ENCODE measurements at regions not wholly inside any gene's neighbourhood (a gene's known extent, or its start where the extent isn't known, plus 50 kb on each side); places are given as distances from the start of the nearest gene placed in this dataset.

- DNase-seq (ENCODE audit: extremely low spot score) = no peak
- TF ChIP-seq CTCF (IDR thresholded peaks at IDR 0.05; ENCODE audit: control extremely low read depth, extremely low read depth, low read depth, missing control alignments) = no peak
- POLR2A ChIA-PET = no interaction called here
- CTCF ChIA-PET = no interaction called here
Observed at GRCh38 chrX:127259742-127260141, 440.2 kb downstream of the PRR32 start.

- CTCF ChIA-PET = no interaction called here
- no peak for TF ChIP-seq CTCF (IDR thresholded peaks at IDR 0.05; ENCODE audit: control extremely low read depth, extremely low read depth, low read depth, missing control alignments)
- POLR2A ChIA-PET = no interaction called here
- no peak for DNase-seq (ENCODE audit: extremely low spot score)
Observed at GRCh38 chrX:127276326-127276725, 456.8 kb downstream of the PRR32 start.

GRCh38 chrX:127300511-127300910, 481.0 kb downstream of the PRR32 start:
- ChIA-PET CTCF (no interaction called here), POLR2A (no interaction called here)
- no peak for DNase-seq (ENCODE audit: extremely low spot score)
- TF ChIP-seq CTCF (IDR thresholded peaks at IDR 0.05; ENCODE audit: control extremely low read depth, extremely low read depth, low read depth, missing control alignments) = no peak

- CTCF ChIA-PET = no interaction called here
- no peak for DNase-seq (ENCODE audit: extremely low spot score)
- POLR2A ChIA-PET = no interaction called here
- TF ChIP-seq CTCF (IDR thresholded peaks at IDR 0.05; ENCODE audit: control extremely low read depth, extremely low read depth, low read depth, missing control alignments) = no peak
Observed at GRCh38 chrX:127302841-127303240, 483.3 kb downstream of the PRR32 start.

GRCh38 chrX:127305013-127305412, 485.5 kb downstream of the PRR32 start:
- no peak for TF ChIP-seq CTCF (IDR thresholded peaks at IDR 0.05; ENCODE audit: control extremely low read depth, extremely low read depth, low read depth, missing control alignments)
- ChIA-PET CTCF (no interaction called here), POLR2A (no interaction called here)
- no peak for DNase-seq (ENCODE audit: extremely low spot score)

GRCh38 chrX:127306262-127306661, 486.7 kb downstream of the PRR32 start:
- ChIA-PET CTCF (no interaction called here), POLR2A (no interaction called here)
- no peak for TF ChIP-seq CTCF (IDR thresholded peaks at IDR 0.05; ENCODE audit: control extremely low read depth, extremely low read depth, low read depth, missing control alignments)
- DNase-seq (ENCODE audit: extremely low spot score) = no peak

- CTCF ChIA-PET = no interaction called here
- no peak for TF ChIP-seq CTCF (IDR thresholded peaks at IDR 0.05; ENCODE audit: control extremely low read depth, extremely low read depth, low read depth, missing control alignments)
- POLR2A ChIA-PET = no interaction called here
Observed at GRCh38 chrX:127313635-127314034, 494.1 kb downstream of the PRR32 start.

More at GRCh38 chrX:127313635-127314034, 494.1 kb downstream of the PRR32 start:
- DNase-seq (ENCODE audit: extremely low spot score) = no peak
